ENCODE measurements at regions not wholly inside any gene's neighbourhood (a gene's known extent, or its start where the extent isn't known, plus 50 kb on each side); places are given as distances from the start of the nearest gene placed in this dataset.

DNA sequence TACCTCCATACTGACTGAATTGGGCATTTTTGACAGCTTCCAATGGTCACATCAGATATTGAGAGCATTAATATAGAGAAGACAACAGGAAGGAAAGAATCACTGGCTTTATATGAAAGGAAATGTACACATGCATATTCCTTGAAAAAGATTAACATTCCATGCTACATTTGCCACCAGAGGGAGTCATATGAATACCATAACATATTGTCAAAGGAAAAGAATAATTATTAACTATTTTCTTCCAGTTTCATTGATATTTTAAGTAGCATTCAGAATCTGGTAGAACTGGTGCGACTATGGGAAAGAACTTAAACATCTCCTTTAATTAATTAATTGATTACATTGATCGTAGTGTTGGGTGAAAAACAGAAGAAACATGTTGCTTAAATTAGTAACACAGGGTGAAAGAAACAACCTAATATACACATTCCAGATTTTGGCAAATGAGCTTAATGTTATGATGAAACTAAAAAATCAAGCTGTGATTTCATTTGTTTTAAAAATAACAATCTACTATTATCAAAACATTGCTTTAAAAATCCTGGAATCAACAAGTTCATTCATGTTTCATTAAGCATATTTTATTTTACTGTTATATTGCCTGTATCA is 71.5 kb downstream of the GPR85 start:
- Histone ChIP-seq H4K20me1 (replicated peaks in 1 of 2; ENCODE audit: control insufficient read depth in 1 of 2, insufficient read depth in 2 of 2, low read length in 2 of 2) (no peaks in the 10 kb centered on the region), H3K4me3 (ENCODE audit: extremely low read depth in 1 of 4, insufficient read depth in 2 of 4, low read depth in 3 of 4, low read length in 4 of 4) (no peak overlapping the region), H3K56ac (replicated peaks; ENCODE audit: insufficient read length, low read depth, low read length) (no peak overlapping the region), H2BK20ac (ENCODE audit: low read length) (no peak overlapping the region), H2BK15ac (ENCODE audit: low read length) (no peak overlapping the region), H3K14ac (ENCODE audit: insufficient read length) (no peak overlapping the region), H2BK5ac (ENCODE audit: low read depth, low read length) (no peak overlapping the region), H3K79me2 (ENCODE audit: control insufficient read depth in 1 of 2, insufficient read depth in 2 of 2, low read length in 2 of 2) (no peaks in the 10 kb centered on the region), H4K8ac (ENCODE audit: extremely low read depth, insufficient read depth, low read length) (no peak overlapping the region), H4K5ac (ENCODE audit: insufficient read length, low read depth, low read length) (no peak overlapping the region), H4K91ac (replicated peaks; ENCODE audit: insufficient read length, low read length) (no peak overlapping the region), H3K79me1 (ENCODE audit: low read depth, low read length) (no peaks in the 10 kb centered on the region), H2AFZ (ENCODE audit: low read length) (no peak overlapping the region), H3K9me3 (ENCODE audit: insufficient read depth in 2 of 2, low read depth in 1 of 2, low read length in 1 of 2) (no peaks in the 10 kb centered on the region; a peak in 1 of 4 replicates), H3K4ac (replicated peaks; ENCODE audit: insufficient read length, low read depth, low read length) (no peak overlapping the region), H3K27ac (ENCODE audit: low read depth, low read length) (no peak overlapping the region), H3K23me2 (ENCODE audit: low read depth, low read length) (no peaks in the 10 kb centered on the region), H3K4me1 (replicated peaks in 1 of 4; ENCODE audit: control insufficient read depth in 3 of 4, insufficient read depth in 4 of 4, low read length in 3 of 4) (no peaks in the 10 kb centered on the region), H3K23ac (ENCODE audit: insufficient read length) (no peak overlapping the region), H2BK120ac (replicated peaks; ENCODE audit: low read depth, low read length) (no peak overlapping the region), H3K27me3 (replicated peaks in 1 of 4; ENCODE audit: control insufficient read depth in 3 of 4, extremely low read depth in 1 of 4, insufficient read depth in 3 of 4, low read length in 3 of 4) (no peaks in the 10 kb centered on the region), H3K36me3 (ENCODE audit: control insufficient read depth in 2 of 4, insufficient read depth in 4 of 4, low read length in 3 of 4) (no peaks in the 10 kb centered on the region), H2AK5ac (ENCODE audit: low read depth, low read length) (no peak overlapping the region), H2BK12ac (ENCODE audit: low read depth, low read length) (no peak overlapping the region), H3K9ac (replicated peaks in 1 of 4; ENCODE audit: extremely low read depth in 1 of 4, low read depth in 3 of 4, low read length in 3 of 4) (no peak overlapping the region), H3K4me2 (ENCODE audit: insufficient read depth in 1 of 2, low read depth in 2 of 2, low read length in 2 of 2) (no peak overlapping the region), H3K18ac (ENCODE audit: extremely low read depth, low read length) (no peak overlapping the region)
- TF ChIP-seq CREB1 (IDR thresholded peaks at IDR 0.05) (no peak), SP4 (IDR thresholded peaks at IDR 0.05; ENCODE audit: low read length) (no peak), RAD21 (IDR thresholded peaks at IDR 0.05 in 1 of 2, conservative IDR thresholded peaks at IDR 0.05 in 1 of 2; ENCODE audit: low read depth in 2 of 2, low read length in 2 of 2) (peak in 1 of 2 experiments; percentile 24; a peak in 1 of 4 replicates), PHF8 (conservative IDR thresholded peaks at IDR 0.05; ENCODE audit: low read depth, low read length) (no peak), SIX5 (IDR thresholded peaks at IDR 0.05; ENCODE audit: low read depth, low read length) (no peak), GTF2F1 (IDR thresholded peaks at IDR 0.05; ENCODE audit: borderline replicate concordance, low read depth, low read length) (no peak), TAF7 (optimal IDR thresholded peaks at IDR 0.05; ENCODE audit: borderline replicate concordance, low read depth, low read length) (no peak)
- 83% methylated on average over 2 of the region's 2 CpGs; no CpG with 5 or more reads in 1 of the 2 experiments for WGBS, 2 experiments (ENCODE audit: extremely low coverage in 1 of 2, insufficient coverage in 1 of 2, insufficient read length in 1 of 2, insufficient replicate concordance in 2 of 2, low coverage in 1 of 2, low lambda C conversion rate in 2 of 2, missing lambda C conversion rate in 1 of 2)
- no peak for DNase-seq (ENCODE audit: low read depth in 1 of 2, low spot score in 2 of 2)
- ChIA-PET POLR2A (ENCODE audit: partially characterized antibody) (no interaction called here), CTCF (ENCODE audit: partially characterized antibody) (interaction anchor here (0.7 to 1.0 kb wide), 2 partner anchors 99 to 407 kb away, joined by 3 read pairs; no protein-coding TSS in a partner anchor)
- FAIRE-seq: no peak
